ENCODE measurements at regions not wholly inside any gene's neighbourhood (a gene's known extent, or its start where the extent isn't known, plus 50 kb on each side); places are given as distances from the start of the nearest gene placed in this dataset.

DNA sequence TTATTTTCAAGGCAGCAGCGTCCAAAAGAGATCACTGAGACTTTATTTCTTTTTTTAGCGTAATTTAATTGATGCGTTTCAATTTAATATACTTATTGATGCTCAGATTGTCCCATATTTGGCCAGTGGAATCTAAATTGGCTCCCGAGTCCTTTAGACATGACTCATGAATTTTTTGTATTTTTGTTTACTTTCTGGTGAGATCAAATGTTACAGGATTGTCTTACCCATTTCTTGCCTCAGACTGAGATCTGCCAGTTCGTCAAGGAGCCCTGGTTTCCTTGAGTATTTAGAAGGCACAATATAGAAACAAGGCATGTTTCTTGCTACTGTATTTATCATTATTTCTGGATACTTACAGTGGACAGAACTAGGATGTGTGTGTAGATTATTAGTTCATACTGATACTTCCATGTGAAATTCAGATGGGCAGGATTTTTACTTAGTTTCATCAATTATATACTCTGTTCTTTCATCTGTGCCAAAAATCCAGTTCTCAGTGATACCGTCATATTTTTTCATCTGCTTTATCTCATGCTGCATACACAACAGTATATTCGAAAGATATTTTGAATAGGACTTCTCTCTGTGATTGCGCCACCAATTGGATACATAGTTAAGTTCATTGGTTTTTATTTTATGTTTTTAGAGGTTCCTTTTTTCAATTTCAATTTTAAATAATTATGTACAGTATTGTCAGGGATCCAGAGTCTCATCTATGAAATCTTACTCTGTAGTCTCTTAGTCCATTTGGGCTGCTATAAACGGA lies 436.9 kb upstream of the C2CD4B start:
- Histone ChIP-seq H2AFZ (ENCODE audit: low read length) (no peak overlapping the region), H3K36me3 (replicated peaks; ENCODE audit: insufficient read depth, low read length) (no peaks in the 10 kb centered on the region), H3K9me2 (replicated peaks; ENCODE audit: insufficient read depth, low read length) (no peaks in the 10 kb centered on the region), H3K4me2 (ENCODE audit: low read depth, low read length) (no peak overlapping the region), H3K79me2 (ENCODE audit: low read length) (no peaks in the 10 kb centered on the region), H3K27me3 (replicated peaks; ENCODE audit: insufficient read depth, low read length) (no peaks in the 10 kb centered on the region), H3K4me3 (ENCODE audit: low read length) (no peak overlapping the region), H4K20me1 (ENCODE audit: insufficient read depth, low read length) (no peaks in the 10 kb centered on the region), H3K4me1 (ENCODE audit: low read length) (no peaks in the 10 kb centered on the region), H3K27ac (ENCODE audit: low read length) (no peak overlapping the region), H3K9me3 (replicated peaks; ENCODE audit: insufficient read depth, low read length) (no peaks in the 10 kb centered on the region), H3F3A (ENCODE audit: insufficient read depth, low read length) (no peaks in the 10 kb centered on the region), H3K9ac (ENCODE audit: low read length) (no peak overlapping the region)
- no peak for DNase-seq
- TF ChIP-seq EZH2 (optimal IDR thresholded peaks at IDR 0.05; ENCODE audit: low read depth, low read length) (no peak), EZH2phosphoT487 (IDR thresholded peaks at IDR 0.05; ENCODE audit: low read length) (no peak)
- TF ChIP-seq, protein P1, sequence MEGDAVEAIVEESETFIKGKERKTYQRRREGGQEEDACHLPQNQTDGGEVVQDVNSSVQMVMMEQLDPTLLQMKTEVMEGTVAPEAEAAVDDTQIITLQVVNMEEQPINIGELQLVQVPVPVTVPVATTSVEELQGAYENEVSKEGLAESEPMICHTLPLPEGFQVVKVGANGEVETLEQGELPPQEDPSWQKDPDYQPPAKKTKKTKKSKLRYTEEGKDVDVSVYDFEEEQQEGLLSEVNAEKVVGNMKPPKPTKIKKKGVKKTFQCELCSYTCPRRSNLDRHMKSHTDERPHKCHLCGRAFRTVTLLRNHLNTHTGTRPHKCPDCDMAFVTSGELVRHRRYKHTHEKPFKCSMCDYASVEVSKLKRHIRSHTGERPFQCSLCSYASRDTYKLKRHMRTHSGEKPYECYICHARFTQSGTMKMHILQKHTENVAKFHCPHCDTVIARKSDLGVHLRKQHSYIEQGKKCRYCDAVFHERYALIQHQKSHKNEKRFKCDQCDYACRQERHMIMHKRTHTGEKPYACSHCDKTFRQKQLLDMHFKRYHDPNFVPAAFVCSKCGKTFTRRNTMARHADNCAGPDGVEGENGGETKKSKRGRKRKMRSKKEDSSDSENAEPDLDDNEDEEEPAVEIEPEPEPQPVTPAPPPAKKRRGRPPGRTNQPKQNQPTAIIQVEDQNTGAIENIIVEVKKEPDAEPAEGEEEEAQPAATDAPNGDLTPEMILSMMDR (IDR thresholded peaks at IDR 0.05; ENCODE audit: low read length) = no peak

DNA sequence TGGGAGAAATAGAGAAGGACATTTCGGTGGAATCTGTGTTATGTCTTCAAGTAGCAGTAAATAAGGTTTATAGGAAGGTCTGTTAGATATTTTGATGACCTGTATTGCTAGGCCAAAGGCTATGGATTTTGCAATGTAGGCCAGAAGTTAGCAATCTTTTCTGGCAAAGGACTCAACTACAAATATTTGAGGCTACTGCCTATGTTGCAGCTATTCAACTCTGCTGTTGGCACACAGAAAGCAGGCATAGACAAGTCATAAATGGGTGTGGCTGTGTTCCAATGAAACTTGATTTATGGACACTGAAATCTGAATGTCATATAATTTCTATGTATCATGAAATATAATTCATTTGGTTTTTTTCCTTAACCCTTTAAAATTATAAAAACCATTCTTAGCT lies 438.7 kb upstream of the C2CD4B start:
- no peaks in the 10 kb centered on the region for H3K79me2 ChIP-seq (ENCODE audit: low read length)
- no peak for DNase-seq
- no peaks in the 10 kb centered on the region for H3K27me3 ChIP-seq (replicated peaks; ENCODE audit: insufficient read depth, low read length)
- H3K4me1 ChIP-seq (ENCODE audit: low read length) = no peaks in the 10 kb centered on the region
- no peaks in the 10 kb centered on the region for H3F3A ChIP-seq (ENCODE audit: insufficient read depth, low read length)
- TF ChIP-seq EZH2 (optimal IDR thresholded peaks at IDR 0.05; ENCODE audit: low read depth, low read length) (no peak), EZH2phosphoT487 (IDR thresholded peaks at IDR 0.05; ENCODE audit: low read length) (no peak)
- TF ChIP-seq, protein P1 (IDR thresholded peaks at IDR 0.05; ENCODE audit: low read length) = no peak
- no peaks in the 10 kb centered on the region for H3K36me3 ChIP-seq (replicated peaks; ENCODE audit: insufficient read depth, low read length)
- no peak overlapping the region for H3K27ac ChIP-seq (ENCODE audit: low read length)
- no peaks in the 10 kb centered on the region for H4K20me1 ChIP-seq (ENCODE audit: insufficient read depth, low read length)
- no peak overlapping the region for H3K4me2 ChIP-seq (ENCODE audit: low read depth, low read length)
- no peak overlapping the region for H2AFZ ChIP-seq (ENCODE audit: low read length)
- no peak overlapping the region for H3K4me3 ChIP-seq (ENCODE audit: low read length)
- no peaks in the 10 kb centered on the region for H3K9me3 ChIP-seq (replicated peaks; ENCODE audit: insufficient read depth, low read length)
- no peak overlapping the region for H3K9ac ChIP-seq (ENCODE audit: low read length)
- H3K9me2 ChIP-seq (replicated peaks; ENCODE audit: insufficient read depth, low read length) = no peaks in the 10 kb centered on the region

DNA sequence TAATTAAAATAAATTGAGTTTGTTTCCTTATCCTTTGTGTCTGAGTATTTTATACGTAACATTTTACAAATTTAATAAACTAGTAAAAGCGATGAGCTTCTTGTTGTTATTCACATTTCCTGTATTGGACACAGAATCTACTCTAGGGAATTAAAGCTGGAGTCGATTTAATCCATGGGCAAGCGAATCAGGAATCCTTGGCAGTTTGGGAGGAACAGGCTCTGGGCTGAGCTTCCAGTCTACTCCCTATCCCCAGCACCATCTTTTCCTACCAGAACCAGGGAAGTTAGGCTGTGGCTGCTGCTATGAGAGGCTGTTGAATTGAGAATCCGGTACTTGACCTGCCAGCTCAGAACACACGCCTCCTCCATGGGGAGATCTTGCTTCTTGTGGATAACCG lies 437.3 kb upstream of the TPM1 start:
- Histone ChIP-seq H3K4me1 (ENCODE audit: low read length) (no peaks in the 10 kb centered on the region), H3K36me3 (replicated peaks; ENCODE audit: insufficient read depth, low read length) (no peaks in the 10 kb centered on the region), H3K4me3 (ENCODE audit: low read length) (no peak overlapping the region), H3K79me2 (ENCODE audit: low read length) (no peaks in the 10 kb centered on the region), H3K4me2 (ENCODE audit: low read depth, low read length) (no peak overlapping the region), H2AFZ (ENCODE audit: low read length) (no peak overlapping the region), H3K9me3 (replicated peaks; ENCODE audit: insufficient read depth, low read length) (no peaks in the 10 kb centered on the region), H3K9ac (ENCODE audit: low read length) (no peak overlapping the region), H3K27me3 (replicated peaks; ENCODE audit: insufficient read depth, low read length) (no peaks in the 10 kb centered on the region), H3K27ac (ENCODE audit: low read length) (no peak overlapping the region), H3F3A (ENCODE audit: insufficient read depth, low read length) (no peaks in the 10 kb centered on the region), H3K9me2 (replicated peaks; ENCODE audit: insufficient read depth, low read length) (no peaks in the 10 kb centered on the region), H4K20me1 (ENCODE audit: insufficient read depth, low read length) (no peaks in the 10 kb centered on the region)
- TF ChIP-seq, protein P1 (IDR thresholded peaks at IDR 0.05; ENCODE audit: low read length) = no peak
- TF ChIP-seq EZH2 (optimal IDR thresholded peaks at IDR 0.05; ENCODE audit: low read depth, low read length) = no peak
- no peak for TF ChIP-seq EZH2phosphoT487 (IDR thresholded peaks at IDR 0.05; ENCODE audit: low read length)
- DNase-seq = no peak

Data from MM.1S (cell line).